Heart left ventricle (tissue), 13 donors: ENCODE measurements at regions not wholly inside any gene's neighbourhood (a gene's known extent, or its start where the extent isn't known, plus 50 kb on each side); places are given as distances from the start of the nearest gene placed in this dataset.

Experiments
- CTCF ChIP-seq, 12 donors: fragments of 200-600 bp; sonication (generic) in 4 of 12; IDR thresholded peaks; one replicate each; pipeline versions ENCODE4 v1.5.0 to v1.8.0; 2018 to 2022; ENCODE audit warnings: antibody characterized with exemption in 12 of 12, mild to moderate bottlenecking in 5 of 12
- POLR2A ChIP-seq, 2 donors: fragments of 450-650 bp; IDR thresholded peaks; one replicate each; pipeline ENCODE4 v1.6.1; 2017; ENCODE audit warnings: antibody characterized with exemption in 2 of 2, mild to moderate bottlenecking in 2 of 2, moderate library complexity in 2 of 2
- donor health status: ischemic (EF 13 %, LVEDD 7.1; RV severe dilation, severe dysfunction).
- donor health status: DM: no; HTN: yes; CAD: no.
- donor health status: DM: no; HTN: no; CAD: no.
- donor health status: ischemic (EF 25% LVEDD 6.9; RV normal size, moderate dysfunction).
- donor health status: ischemic (EF 25% LVEDD 5.7; RV mildly dilated, moderate dysfunction).
- donor health status: ischemic (EF 35%, LVEDD 5.7; RV mildly dilated, moderate dysfunction).
- donor health status: nonischemic (EF 11% LVEDD 7.7; RV severe dilation, severe dysfunction).
- donor health status: DM: yes; HTN: yes; CAD: no.
- donor health status: PGD.
- donor health status: ischemic (EF 29% LVEDD 5.4; RV normal size, mild dysfunction).
- donor health status: nonischemic (EF 23%, LVEDD 6.1; RV moderate dilation, normal function).

GRCh38 chr6:15150207-15150606, 95.7 kb upstream of the JARID2 start:
- TF ChIP-seq CTCF (IDR thresholded peaks at IDR 0.05), result no peak
- TF ChIP-seq POLR2A (IDR thresholded peaks at IDR 0.05), result no peak
